ENCODE measurements at regions not wholly inside any gene's neighbourhood (a gene's known extent, or its start where the extent isn't known, plus 50 kb on each side); places are given as distances from the start of the nearest gene placed in this dataset.

GRCh38 chr22:22048981-22049531, 66.5 kb upstream of the TOP3B start:
- DNase-seq (ENCODE audit: low read depth), result no peak
- H3K4me3 ChIP-seq (ENCODE audit: low read depth, low read length), result no peak overlapping the region
- TF ChIP-seq CTCF (IDR thresholded peaks at IDR 0.05; ENCODE audit: insufficient read depth, low read length), result no peak

- no peak overlapping the region for H3K4me3 ChIP-seq (ENCODE audit: low read depth, low read length)
- DNase-seq (ENCODE audit: low read depth), result no peak
- no peak for TF ChIP-seq CTCF (IDR thresholded peaks at IDR 0.05; ENCODE audit: insufficient read depth, low read length)
These were observed 65.8 kb upstream of the TOP3B start for GRCh38 chr22:22048318-22048942.

- DNase-seq (ENCODE audit: low read depth), result no peak
- TF ChIP-seq CTCF (IDR thresholded peaks at IDR 0.05; ENCODE audit: insufficient read depth, low read length), result no peak
- H3K4me3 ChIP-seq (ENCODE audit: low read depth, low read length), result no peak overlapping the region
These were observed 65.2 kb upstream of the TOP3B start for GRCh38 chr22:22047776-22048175.

GRCh38 chr22:22047266-22047665, 64.7 kb upstream of the TOP3B start:
- no peak overlapping the region for H3K4me3 ChIP-seq (ENCODE audit: low read depth, low read length)
- no peak for DNase-seq (ENCODE audit: low read depth)
- no peak for TF ChIP-seq CTCF (IDR thresholded peaks at IDR 0.05; ENCODE audit: insufficient read depth, low read length)

- no peak overlapping the region for H3K4me3 ChIP-seq (ENCODE audit: low read depth, low read length)
- no peak for TF ChIP-seq CTCF (IDR thresholded peaks at IDR 0.05; ENCODE audit: insufficient read depth, low read length)
- DNase-seq (ENCODE audit: low read depth), result no peak
These were observed 63.8 kb upstream of the TOP3B start for GRCh38 chr22:22046370-22046769.

GRCh38 chr22:22045571-22046335, 63.2 kb upstream of the TOP3B start:
- TF ChIP-seq CTCF (IDR thresholded peaks at IDR 0.05; ENCODE audit: insufficient read depth, low read length), result no peak
- DNase-seq (ENCODE audit: low read depth), result no peak
- H3K4me3 ChIP-seq (ENCODE audit: low read depth, low read length), result no peak overlapping the region
